Activated CD8-positive, alpha-beta memory T cell treated with anti-CD3 and anti-CD28 coated beads, Interleukin-2, amount 10 ng/mL, durations not matched to agents 7 days and 5 days (primary cell): ENCODE measurements at regions not wholly inside any gene's neighbourhood (a gene's known extent, or its start where the extent isn't known, plus 50 kb on each side); places are given as distances from the start of the nearest gene placed in this dataset.
A peak's percentile ranks its signal among the peaks of the same experiment; 100 is the strongest.

Experiments used
- ATAC-seq: fragments of 150-1000 bp; cut with Tn5 transposase; one replicate; pipeline ENCODE4 v1.10.0; 2021; ENCODE audit warnings: moderate library complexity
- CTCF ChIA-PET: fragments of 350-600 bp; sonication (Branson Sonifier 250); formaldehyde crosslinking; loops from one replicate; lab custom pipeline; 2021; ENCODE audit warnings: antibody characterized with exemption; lab: Charles Lee
- DNase-seq: peaks from one replicate; pipeline ENCODE4 v3.0.0-alpha.2; 2020
- H3K27ac Mint-ChIP-seq: one replicate; pipeline ENCODE4 v1.8.0; 2021; ENCODE audit warnings: mild to moderate bottlenecking, mixed read lengths
- H3K27me3 Mint-ChIP-seq: one replicate; pipeline ENCODE4 v1.8.0; 2021; ENCODE audit warnings: mixed read lengths
- H3K36me3 Mint-ChIP-seq: one replicate; pipeline ENCODE4 v1.8.0; 2021; ENCODE audit warnings: mild to moderate bottlenecking, mixed read lengths
- H3K4me1 Mint-ChIP-seq: one replicate; pipeline ENCODE4 v1.8.0; 2021; ENCODE audit warnings: mixed read lengths
- H3K4me3 Mint-ChIP-seq: one replicate; pipeline ENCODE4 v1.8.0; 2021; ENCODE audit warnings: mild to moderate bottlenecking, moderate library complexity, mixed read lengths
- H3K9me3 Mint-ChIP-seq: one replicate; pipeline ENCODE4 v1.8.0; 2022; ENCODE audit warnings: low read depth, mixed read lengths

DNA sequence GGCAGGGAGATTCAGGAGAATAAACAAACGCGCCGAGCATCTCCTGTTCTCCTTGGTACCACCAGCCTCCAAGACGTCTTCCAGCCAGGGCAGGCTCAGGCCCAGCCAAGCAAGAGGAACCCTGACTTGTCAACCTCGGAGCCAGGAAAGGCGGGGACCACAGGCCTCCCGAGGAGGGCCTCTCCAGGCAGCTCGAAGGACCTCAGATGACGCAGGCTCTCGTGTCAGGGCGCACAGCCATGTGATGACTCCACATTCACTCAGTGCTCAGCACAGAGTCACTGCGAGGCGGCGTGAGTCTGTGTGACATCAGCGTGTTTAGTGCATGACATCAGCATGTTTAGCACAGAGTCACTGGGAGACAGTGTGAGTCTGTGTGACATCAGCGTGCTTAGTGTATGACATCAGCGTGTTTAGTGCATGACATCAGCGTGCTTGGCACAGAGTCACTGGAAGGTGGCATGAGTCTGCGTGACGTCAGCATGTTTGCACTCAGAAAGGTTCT lies 241.4 kb downstream of the BRD1 start:
- CTCF ChIA-PET, result no interaction called here
- ATAC-seq (no peak), DNase-seq (no peak)
- H3K27ac Mint-ChIP-seq, result no peak overlapping the region
- no peaks in the 10 kb centered on the region for H3K27me3 Mint-ChIP-seq
- H3K36me3 Mint-ChIP-seq, result no peaks in the 10 kb centered on the region
- H3K4me3 Mint-ChIP-seq, result no peak overlapping the region
- no peaks in the 10 kb centered on the region for H3K4me1 Mint-ChIP-seq
- H3K9me3 Mint-ChIP-seq, result no peaks in the 10 kb centered on the region

DNA sequence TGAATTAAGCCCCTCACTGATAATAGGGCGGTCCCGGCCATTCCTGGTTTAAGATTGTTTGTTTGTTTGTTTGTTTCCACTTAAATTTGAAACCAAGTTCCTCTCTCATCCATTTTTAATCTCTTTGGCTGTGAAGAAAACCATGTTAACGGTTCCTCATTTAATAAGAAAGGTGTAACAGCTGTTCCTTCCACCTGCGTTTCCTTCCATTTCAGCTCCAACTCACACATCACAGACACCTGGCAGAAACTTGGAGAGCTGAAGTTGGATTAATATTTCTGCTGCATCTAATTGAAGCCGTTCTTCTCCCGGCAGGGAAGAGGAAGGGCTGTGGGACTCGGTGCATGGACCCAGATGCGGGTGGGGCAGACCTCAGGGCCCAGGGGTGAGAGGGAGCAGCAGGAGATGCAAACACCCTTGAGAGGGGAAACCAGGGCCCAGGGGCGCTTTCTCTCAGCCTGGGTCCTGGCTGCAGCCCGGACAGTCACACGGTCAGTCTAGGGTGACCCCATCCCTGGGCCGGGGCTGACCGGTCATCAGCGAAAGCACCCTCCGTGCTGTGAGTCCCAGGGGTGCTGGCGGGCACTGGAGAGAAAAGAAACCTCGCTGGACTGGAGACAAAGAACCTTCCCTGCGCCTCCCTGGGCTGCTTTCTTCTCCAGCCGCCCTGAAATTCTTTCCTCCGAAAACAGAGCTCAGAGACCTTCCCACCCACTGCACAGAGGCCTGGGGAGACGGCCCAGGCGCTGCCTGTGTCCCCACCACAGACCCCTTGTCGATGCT lies 242.0 kb downstream of the BRD1 start:
- H3K4me1 Mint-ChIP-seq, result no peaks in the 10 kb centered on the region
- H3K27me3 Mint-ChIP-seq, result no peaks in the 10 kb centered on the region
- H3K9me3 Mint-ChIP-seq, result no peaks in the 10 kb centered on the region
- no peak overlapping the region for H3K27ac Mint-ChIP-seq
- CTCF ChIA-PET, result no interaction called here
- H3K36me3 Mint-ChIP-seq, result no peaks in the 10 kb centered on the region
- ATAC-seq (no peak), DNase-seq (no peak)
- H3K4me3 Mint-ChIP-seq, result no peak overlapping the region

DNA sequence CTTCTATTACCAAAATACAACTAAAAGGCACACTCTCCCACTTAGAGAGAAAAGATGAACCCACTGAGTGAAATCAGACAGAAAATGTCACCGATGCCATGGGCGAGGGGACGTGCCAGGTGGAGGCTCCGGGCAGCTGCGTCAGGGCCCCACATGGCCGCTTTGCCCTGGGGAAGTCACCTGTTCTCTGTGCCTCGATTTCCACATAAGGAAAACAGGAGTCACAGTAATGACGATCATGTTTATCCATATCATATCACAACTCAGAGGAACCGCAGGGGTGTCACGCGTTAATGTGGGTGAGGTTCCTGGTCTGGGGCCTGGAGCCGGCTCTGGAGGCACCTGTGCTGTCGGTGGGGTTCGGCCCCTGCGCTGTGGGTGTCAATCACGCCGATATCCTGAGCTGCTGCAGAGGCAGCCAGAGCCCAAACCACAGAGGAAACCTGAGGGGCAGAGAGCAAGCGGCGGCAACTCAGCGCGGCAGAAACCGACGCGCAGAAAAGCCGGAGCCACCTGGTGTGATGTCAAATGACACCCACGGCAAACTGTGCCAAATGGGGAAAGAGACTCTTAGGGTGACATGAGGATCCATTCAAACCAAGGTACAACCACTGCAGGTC lies 243.7 kb downstream of the BRD1 start:
- H3K9me3 Mint-ChIP-seq, result no peaks in the 10 kb centered on the region
- H3K27me3 Mint-ChIP-seq, result no peaks in the 10 kb centered on the region
- CTCF ChIA-PET, result no interaction called here

DNA sequence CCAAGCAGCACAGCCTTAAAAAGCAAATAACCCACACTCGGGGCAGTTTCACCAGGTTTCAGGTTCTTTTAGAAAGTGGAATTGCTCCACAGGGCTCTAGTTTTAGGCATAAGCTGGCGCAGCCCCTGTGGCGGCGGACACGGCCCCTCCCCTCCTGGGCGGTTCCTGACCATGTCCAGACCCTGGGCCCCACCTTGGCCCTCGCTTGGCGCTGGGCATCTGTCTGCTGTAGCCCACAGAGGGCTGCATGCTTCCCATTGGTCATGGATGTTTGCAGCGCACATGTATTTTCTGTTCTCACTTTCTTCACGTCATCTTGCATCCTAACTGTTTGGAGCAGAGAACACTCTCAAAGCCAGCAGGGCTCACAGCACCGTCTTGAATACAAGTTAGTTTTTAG lies 244.3 kb downstream of the BRD1 start:
- no peaks in the 10 kb centered on the region for H3K27me3 Mint-ChIP-seq
- no peaks in the 10 kb centered on the region for H3K9me3 Mint-ChIP-seq
- no peak overlapping the region for H3K27ac Mint-ChIP-seq
- CTCF ChIA-PET, result no interaction called here
- no peaks in the 10 kb centered on the region for H3K4me1 Mint-ChIP-seq
- H3K36me3 Mint-ChIP-seq, result peaks cover 1% of the 10 kb centered on the region
- ATAC-seq (no peak), DNase-seq (no peak)
- no peak overlapping the region for H3K4me3 Mint-ChIP-seq

More for the DNA sequence above, 243.7 kb downstream of the BRD1 start:
- Mint-ChIP-seq H3K36me3 (no peaks in the 10 kb centered on the region), H3K4me1 (no peaks in the 10 kb centered on the region), H3K4me3 (no peak overlapping the region), H3K27ac (no peak overlapping the region)
- no peak for ATAC-seq
- no peak for DNase-seq

DNA sequence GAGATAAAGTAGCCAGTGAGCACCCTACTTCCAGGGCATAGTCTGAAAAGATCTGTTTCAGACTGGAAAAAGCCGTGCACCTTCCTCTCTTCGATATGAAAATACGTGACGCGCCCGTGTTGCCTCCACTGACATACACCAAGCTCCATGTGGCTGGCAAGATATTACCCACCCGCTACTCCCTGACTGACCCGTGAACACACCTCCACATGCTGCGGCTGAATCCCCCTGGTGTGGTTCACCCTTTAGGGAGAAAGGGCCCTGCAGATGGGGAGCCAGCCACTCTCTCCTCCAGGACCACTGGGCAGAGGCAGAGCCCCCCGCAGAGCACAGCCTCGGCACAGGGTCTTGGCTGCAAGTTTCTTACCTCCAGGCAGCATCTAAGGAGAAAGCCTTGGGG lies 245.0 kb downstream of the BRD1 start:
- H3K36me3 Mint-ChIP-seq, result peaks cover 1% of the 10 kb centered on the region
- H3K27me3 Mint-ChIP-seq, result no peaks in the 10 kb centered on the region
- no peak overlapping the region for H3K4me3 Mint-ChIP-seq
- DNase-seq, result no peak
- H3K9me3 Mint-ChIP-seq, result no peaks in the 10 kb centered on the region
- no peaks in the 10 kb centered on the region for H3K4me1 Mint-ChIP-seq
- CTCF ChIA-PET, result no interaction called here
- no peak overlapping the region for H3K27ac Mint-ChIP-seq
- no peak for ATAC-seq

DNA sequence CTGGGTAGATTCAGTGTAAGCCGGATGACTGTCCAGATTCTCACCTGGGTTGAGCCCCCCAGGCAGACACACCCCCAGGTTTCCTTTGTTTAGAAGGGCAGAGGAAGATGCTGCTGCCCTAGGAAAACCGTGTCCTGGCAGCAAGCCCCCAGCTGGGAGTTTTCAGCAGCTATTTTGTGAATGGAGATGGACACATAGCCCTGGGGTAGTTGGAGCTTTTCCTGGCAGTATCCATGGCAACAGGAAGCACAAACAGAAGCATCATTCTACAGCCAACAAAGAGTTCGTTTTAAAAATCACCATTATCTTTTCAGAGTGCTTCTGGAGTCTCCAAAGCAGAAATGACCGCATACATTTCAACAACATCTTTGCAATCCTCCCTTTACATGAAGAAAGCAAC lies 245.5 kb downstream of the BRD1 start:
- H3K36me3 Mint-ChIP-seq, result peaks cover 1% of the 10 kb centered on the region
- ATAC-seq (no peak), DNase-seq (peak; percentile 8)
- H3K27me3 Mint-ChIP-seq, result no peaks in the 10 kb centered on the region
- H3K9me3 Mint-ChIP-seq, result no peaks in the 10 kb centered on the region
- no peaks in the 10 kb centered on the region for H3K4me1 Mint-ChIP-seq
- no peak overlapping the region for H3K4me3 Mint-ChIP-seq
- CTCF ChIA-PET, result no interaction called here
- H3K27ac Mint-ChIP-seq, result no peak overlapping the region

DNA sequence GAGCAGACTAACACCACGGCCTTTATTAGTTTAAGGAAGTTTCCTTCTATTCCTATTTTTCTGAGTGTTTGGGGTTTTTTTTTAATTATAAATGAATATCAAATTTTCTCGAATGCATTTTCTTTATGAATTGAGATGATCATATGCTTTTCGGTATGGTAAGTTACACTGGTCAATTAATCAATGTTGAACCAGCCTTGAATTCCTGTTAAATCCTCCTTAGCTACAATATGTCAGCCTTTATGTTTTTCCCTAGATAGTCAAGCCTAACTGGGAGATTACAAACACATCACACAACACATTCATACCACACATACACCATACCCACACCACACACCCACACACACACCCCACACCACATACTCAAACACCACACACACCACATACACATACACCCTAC lies 247.6 kb downstream of the BRD1 start:
- no peak for DNase-seq
- no peak for ATAC-seq
- no peaks in the 10 kb centered on the region for H3K9me3 Mint-ChIP-seq
- H3K4me1 Mint-ChIP-seq, result no peaks in the 10 kb centered on the region
- CTCF ChIA-PET, result no interaction called here
- peaks cover 1% of the 10 kb centered on the region for H3K36me3 Mint-ChIP-seq
- H3K27ac Mint-ChIP-seq, result no peak overlapping the region
- no peaks in the 10 kb centered on the region for H3K27me3 Mint-ChIP-seq
- H3K4me3 Mint-ChIP-seq, result no peak overlapping the region

DNA sequence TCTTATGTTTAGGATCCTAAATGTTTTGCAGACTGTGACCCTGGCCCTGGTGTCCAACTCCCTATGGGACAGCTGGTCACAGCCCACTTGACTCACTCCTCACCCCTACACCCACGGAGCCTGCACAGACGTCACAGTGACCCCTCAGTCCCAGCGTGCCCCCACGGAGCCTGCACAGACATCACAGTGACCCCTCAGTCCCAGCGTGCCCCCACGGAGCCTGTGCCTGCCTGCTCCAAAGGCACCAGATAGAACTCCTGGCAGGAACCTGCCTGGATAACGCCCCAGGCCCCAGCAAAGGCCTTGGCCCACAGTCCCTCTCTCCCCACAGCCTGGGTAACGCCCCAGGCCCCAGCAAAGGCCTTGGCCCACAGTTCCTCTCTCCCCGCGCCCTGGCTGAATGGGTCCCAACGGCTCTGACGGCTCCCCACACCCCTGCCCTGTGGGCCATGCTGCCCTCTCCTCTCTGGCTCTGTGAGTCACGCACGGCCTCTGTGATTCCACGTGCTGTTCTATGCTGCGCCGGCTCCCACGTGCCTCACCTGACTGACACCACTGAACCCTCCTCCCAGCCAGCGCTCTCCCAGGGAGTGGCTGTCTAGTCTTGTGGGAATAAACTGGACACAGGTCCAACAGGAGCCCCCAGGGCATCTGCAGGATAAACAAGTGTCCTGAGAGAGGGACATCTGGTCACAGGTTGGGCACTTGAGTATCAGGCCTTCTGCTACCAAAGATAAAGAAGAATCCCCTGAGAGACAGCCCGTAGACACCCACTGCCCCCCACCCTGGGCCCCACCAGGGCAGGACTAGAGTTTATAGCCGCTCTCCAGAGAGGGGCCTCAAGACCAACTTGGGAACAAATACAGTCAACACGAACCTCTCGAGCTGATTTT lies 250.3 kb downstream of the BRD1 start:
- DNase-seq (no peak), ATAC-seq (no peak)
- no peak overlapping the region for H3K4me3 Mint-ChIP-seq
- H3K27ac Mint-ChIP-seq, result no peak overlapping the region
- H3K27me3 Mint-ChIP-seq, result no peaks in the 10 kb centered on the region
- peaks cover 1% of the 10 kb centered on the region for H3K36me3 Mint-ChIP-seq
- H3K9me3 Mint-ChIP-seq, result no peaks in the 10 kb centered on the region
- no peaks in the 10 kb centered on the region for H3K4me1 Mint-ChIP-seq
- CTCF ChIA-PET, result no interaction called here

DNA sequence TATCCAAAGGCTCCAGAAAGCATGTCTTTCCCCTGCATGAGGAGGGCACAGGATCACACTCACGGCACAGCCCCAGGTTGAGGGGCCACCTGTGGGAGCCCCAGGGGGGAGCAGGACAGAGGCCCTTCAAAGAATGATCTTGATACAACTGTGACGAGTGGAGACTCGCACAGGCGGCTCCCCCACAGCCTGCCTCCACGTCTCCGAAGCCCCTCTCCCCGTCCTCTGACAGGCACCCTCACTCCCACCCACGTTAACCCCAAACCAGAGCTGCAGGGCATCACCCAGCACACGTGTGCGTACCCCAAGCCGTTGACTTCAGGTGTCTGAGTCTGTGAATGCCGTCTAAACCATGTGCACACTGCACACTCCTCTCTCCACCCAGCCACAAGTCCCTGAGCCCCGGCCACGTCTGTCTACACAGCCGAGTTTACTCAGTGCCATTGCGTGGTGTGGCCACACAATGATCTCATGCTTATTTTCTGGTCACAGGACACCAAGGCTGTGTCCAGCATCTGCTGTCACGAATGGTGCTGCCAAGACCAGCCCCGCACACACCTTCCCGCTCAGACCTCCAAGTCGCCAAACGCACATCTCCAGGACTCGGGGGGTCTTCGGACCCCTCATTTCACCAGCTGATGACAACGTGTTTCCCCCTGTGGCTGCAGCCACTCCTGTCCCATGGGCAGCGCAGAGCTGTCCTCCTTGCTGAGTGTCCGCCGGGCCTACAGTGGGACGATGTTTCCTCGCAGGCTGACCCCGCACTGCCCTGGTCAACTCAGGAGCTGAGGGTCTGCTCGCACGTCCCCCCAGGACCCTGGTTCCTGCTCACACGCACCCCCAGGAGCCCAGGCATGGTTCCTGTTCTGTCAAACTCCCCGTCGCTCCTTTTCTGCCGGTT lies 251.2 kb downstream of the BRD1 start:
- CTCF ChIA-PET, result no interaction called here
- no peak for ATAC-seq
- Mint-ChIP-seq H3K36me3 (peaks cover 1% of the 10 kb centered on the region), H3K4me3 (no peak overlapping the region), H3K27me3 (no peaks in the 10 kb centered on the region), H3K9me3 (no peaks in the 10 kb centered on the region), H3K4me1 (no peaks in the 10 kb centered on the region), H3K27ac (no peak overlapping the region)
- DNase-seq, result no peak

DNA sequence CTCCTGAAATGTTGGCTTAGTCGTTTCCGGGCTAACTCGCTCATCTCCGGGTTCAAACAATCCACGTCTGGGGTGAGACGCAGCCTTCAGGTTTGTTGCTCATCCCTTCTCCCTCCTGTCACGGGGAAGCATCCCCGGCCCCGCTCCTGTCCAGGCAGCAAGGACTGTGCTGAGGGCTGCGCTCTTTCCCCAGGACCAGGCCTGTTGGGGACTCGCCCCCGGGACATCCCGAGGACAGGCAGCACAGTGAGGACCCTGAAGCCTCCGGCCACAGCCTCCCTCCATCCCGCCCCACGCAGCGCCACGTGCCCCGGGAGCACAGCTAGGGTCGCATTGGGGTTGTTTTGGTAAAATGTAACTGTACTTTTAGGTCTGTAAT lies 252.0 kb downstream of the BRD1 start:
- Mint-ChIP-seq H3K4me3 (no peak overlapping the region), H3K4me1 (no peaks in the 10 kb centered on the region), H3K9me3 (no peaks in the 10 kb centered on the region), H3K27ac (no peak overlapping the region), H3K36me3 (peaks cover 1% of the 10 kb centered on the region), H3K27me3 (no peaks in the 10 kb centered on the region)
- ATAC-seq (no peak), DNase-seq (no peak)
- CTCF ChIA-PET, result no interaction called here

DNA sequence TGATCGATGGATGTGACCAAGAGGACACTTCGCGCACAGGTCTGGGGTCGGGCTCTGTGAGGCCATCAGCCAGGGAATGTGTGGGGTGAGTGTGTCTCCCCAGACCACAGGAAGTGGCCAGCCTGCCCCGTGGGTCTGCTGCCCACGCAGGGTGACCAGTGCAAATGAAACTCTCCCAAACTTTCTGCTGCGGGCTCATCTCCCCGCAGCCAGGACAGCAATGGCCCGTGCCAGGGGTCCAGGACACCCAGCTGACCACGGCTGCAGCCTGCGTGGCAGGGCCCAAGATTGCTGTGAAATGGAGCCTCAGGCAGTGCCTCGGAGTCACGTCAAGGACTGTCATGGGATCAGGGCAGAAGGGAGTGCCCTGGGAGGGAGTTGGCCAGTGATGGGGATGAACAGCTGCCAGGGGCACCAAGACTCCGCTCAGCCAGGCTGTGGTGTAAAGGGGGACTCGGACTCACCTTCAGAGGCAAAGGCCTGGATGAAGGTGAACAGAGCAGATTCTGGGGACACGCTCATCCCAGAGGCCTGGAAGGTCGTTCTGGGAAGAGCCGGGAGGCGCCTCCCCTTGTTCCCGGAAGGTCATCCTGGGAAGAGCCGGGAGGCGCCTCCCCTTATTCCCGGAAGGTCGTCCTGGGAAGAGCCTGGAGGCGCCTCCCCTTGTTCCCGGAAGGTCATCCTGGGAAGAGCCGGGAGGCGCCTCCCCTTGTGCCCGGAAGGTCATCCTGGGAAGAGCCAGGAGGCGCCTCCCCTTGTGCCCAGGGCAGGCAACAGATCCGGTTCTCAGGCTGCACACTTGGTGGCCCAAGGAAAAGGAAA lies 252.6 kb downstream of the BRD1 start:
- no peak overlapping the region for H3K4me3 Mint-ChIP-seq
- H3K27ac Mint-ChIP-seq, result no peak overlapping the region
- CTCF ChIA-PET, result no interaction called here
- ATAC-seq, result no peak
- no peaks in the 10 kb centered on the region for H3K27me3 Mint-ChIP-seq
- H3K36me3 Mint-ChIP-seq, result peaks cover 1% of the 10 kb centered on the region
- H3K4me1 Mint-ChIP-seq, result no peaks in the 10 kb centered on the region
- H3K9me3 Mint-ChIP-seq, result no peaks in the 10 kb centered on the region
- DNase-seq, result no peak

DNA sequence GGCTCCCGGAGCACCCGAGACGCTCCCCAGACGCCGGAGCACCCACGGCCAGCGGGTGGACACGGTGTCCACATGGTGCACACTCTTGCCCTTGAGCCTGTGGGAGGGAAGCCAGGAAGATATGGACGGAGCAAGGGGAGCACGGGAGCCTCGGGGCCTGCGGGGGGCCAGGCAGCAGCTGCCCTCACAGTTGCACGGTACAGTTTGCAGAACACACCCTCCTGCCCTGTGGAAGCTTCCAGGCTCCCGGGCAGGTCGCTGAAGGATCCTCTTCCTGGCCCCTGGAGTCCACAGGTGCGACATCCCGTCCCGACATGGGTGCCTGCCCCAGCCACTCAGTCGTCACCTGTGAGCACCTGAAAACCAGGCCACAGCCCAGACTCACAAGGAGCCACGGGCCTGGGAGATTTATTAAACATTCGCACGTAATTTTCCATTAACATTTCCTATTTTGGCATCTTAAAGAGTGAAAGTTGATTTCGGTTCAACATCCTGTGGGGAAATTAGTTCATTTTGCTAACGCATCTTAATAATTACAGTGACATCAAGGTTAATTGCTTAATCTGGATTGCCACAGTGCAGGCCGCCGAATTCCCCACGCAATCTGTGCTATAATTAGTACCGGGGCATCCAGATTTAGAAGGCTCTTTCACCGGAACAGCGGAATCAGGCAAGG lies 253.3 kb downstream of the BRD1 start:
- no peaks in the 10 kb centered on the region for H3K9me3 Mint-ChIP-seq
- H3K36me3 Mint-ChIP-seq, result peaks cover 1% of the 10 kb centered on the region
- H3K27me3 Mint-ChIP-seq, result no peaks in the 10 kb centered on the region
- H3K4me1 Mint-ChIP-seq, result no peaks in the 10 kb centered on the region
- ATAC-seq (no peak), DNase-seq (no peak)
- CTCF ChIA-PET, result no interaction called here
- H3K27ac Mint-ChIP-seq, result no peak overlapping the region
- H3K4me3 Mint-ChIP-seq, result no peak overlapping the region
